IMR-90 (cell line): ENCODE measurements at regions not wholly inside any gene's neighbourhood (a gene's known extent, or its start where the extent isn't known, plus 50 kb on each side); places are given as distances from the start of the nearest gene placed in this dataset.

Experiments used
- ATAC-seq: fragments of 200-7000 bp; cut with Tn5 transposase; 2 replicates; pipeline ENCODE4 v1.9.1; 2020; ENCODE audit warnings: low read depth, mild to moderate bottlenecking, moderate library complexity
- BruUV-seq: library from RNA; stranded (reverse); fragments of 400-500 nt; replicated peaks from 2 replicates; lab custom pipeline; 2021; lab: Mats Ljungman, UMichigan
- CTCF ChIA-PET: fragments of 300-600 bp; formaldehyde crosslinking; extraction: SDS; loops from one replicate; lab custom pipeline; 2021; ENCODE audit warnings: antibody characterized with exemption; lab: Yijun Ruan, JAX
- POLR2A ChIA-PET: fragments of 300-600 bp; sonication (Branson Sonifier 250); formaldehyde crosslinking; loops from one replicate; lab custom pipeline; 2022; ENCODE audit warnings: antibody characterized with exemption; ENCODE audit not compliant: unreplicated experiment; lab: Charles Lee
- DNase-seq: peaks from one replicate; pipeline ENCODE4 v3.0.0; 2013
- H2AFZ ChIP-seq: replicated peaks from 2 replicates; pipeline ENCODE3; 2013; ENCODE audit warnings: low read length, mild to moderate bottlenecking; ENCODE audit not compliant: poor library complexity
- H2AK5ac ChIP-seq: 2 replicates; pipeline ENCODE4 v1.6.1; 2013; ENCODE audit warnings: low read depth, low read length, inconsistent platforms
- H2AK9ac ChIP-seq: replicated peaks from 2 replicates; pipeline ENCODE3; 2013; ENCODE audit warnings: mild to moderate bottlenecking, low read depth, low read length, moderate library complexity; ENCODE audit not compliant: poor library complexity
- H2BK120ac ChIP-seq: 2 replicates; pipeline ENCODE4 v1.6.1; 2013; ENCODE audit warnings: low read depth, low read length, inconsistent platforms
- H2BK15ac ChIP-seq: 3 replicates; pipeline ENCODE4 v1.6.1; 2013; ENCODE audit warnings: low read depth, low read length, inconsistent platforms
- H2BK20ac ChIP-seq: 2 replicates; pipeline ENCODE4 v1.6.1; 2013; ENCODE audit warnings: low read depth, mild to moderate bottlenecking, inconsistent platforms, low read length, moderate library complexity
- H2BK5ac ChIP-seq: 2 replicates; pipeline ENCODE4 v1.6.1; 2013; ENCODE audit warnings: mild to moderate bottlenecking, low read depth, low read length, inconsistent platforms; ENCODE audit not compliant: poor library complexity, severe bottlenecking
- H3K14ac ChIP-seq: replicated peaks from 2 replicates; pipeline ENCODE4 v1.6.1; 2013; ENCODE audit warnings: low read depth, low read length, inconsistent platforms
- H3K18ac ChIP-seq: 2 replicates; pipeline ENCODE4 v1.6.1; 2013; ENCODE audit warnings: low read depth, low read length, control low read depth
- H3K23ac ChIP-seq: 2 replicates; pipeline ENCODE4 v1.6.1; 2013; ENCODE audit warnings: low read depth, low read length, inconsistent platforms
- H3K27ac ChIP-seq: 2 replicates; pipeline ENCODE4 v1.5.1; 2013; ENCODE audit warnings: mild to moderate bottlenecking, control low read depth, low read length; ENCODE audit not compliant: insufficient read depth
- H3K27me3 ChIP-seq: 2 replicates; pipeline ENCODE4 v1.6.1; 2013; ENCODE audit warnings: low read length; ENCODE audit not compliant: control insufficient read depth, insufficient read depth
- H3K36me3 ChIP-seq: 2 replicates; pipeline ENCODE4 v1.6.1; 2013; ENCODE audit warnings: low read length, mixed read lengths; ENCODE audit not compliant: control insufficient read depth, insufficient read depth
- H3K4ac ChIP-seq: 2 replicates; pipeline ENCODE4 v1.6.1; 2013; ENCODE audit warnings: low read depth, low read length, inconsistent platforms
- H3K4me1 ChIP-seq: 2 replicates; pipeline ENCODE4 v1.6.1; 2013; ENCODE audit warnings: low read length, mixed read lengths; ENCODE audit not compliant: control insufficient read depth, insufficient read depth
- H3K4me2 ChIP-seq: 2 replicates; pipeline ENCODE4 v1.6.1; 2013; ENCODE audit warnings: low read depth, mild to moderate bottlenecking, control low read depth, low read length, moderate library complexity
- H3K4me3 ChIP-seq: 2 replicates; pipeline ENCODE4 v1.5.1; 2013; ENCODE audit warnings: low read depth, mild to moderate bottlenecking, control low read depth, low read length, moderate library complexity; ENCODE audit not compliant: insufficient read depth
- H3K56ac ChIP-seq: 2 replicates; pipeline ENCODE4 v1.6.1; 2013; ENCODE audit warnings: low read length, inconsistent platforms; ENCODE audit not compliant: insufficient read depth; ENCODE audit errors: extremely low read depth
- H3K79me1 ChIP-seq, 2 experiments: 2 replicates each; pipeline ENCODE4 v1.6.1; 2013; ENCODE audit warnings: low read length in 2 of 2, inconsistent platforms in 1 of 2, low read depth in 1 of 2
- H3K9ac ChIP-seq: 2 replicates; pipeline ENCODE4 v1.6.1; 2013; ENCODE audit warnings: low read depth, low read length, control low read depth
- H3K9me1 ChIP-seq: 2 replicates; pipeline ENCODE4 v1.6.1; 2013; ENCODE audit warnings: low read length, inconsistent platforms; ENCODE audit not compliant: insufficient read depth
- H3K9me3 ChIP-seq: 2 replicates; pipeline ENCODE4 v1.6.1; 2013; ENCODE audit warnings: low read length; ENCODE audit not compliant: control insufficient read depth, insufficient read depth
- H4K20me1 ChIP-seq: 2 replicates; pipeline ENCODE4 v1.6.1; 2013; ENCODE audit warnings: low read length, inconsistent platforms; ENCODE audit not compliant: insufficient read depth
- H4K5ac ChIP-seq: 2 replicates; pipeline ENCODE4 v1.6.1; 2013; ENCODE audit warnings: mild to moderate bottlenecking, low read depth, low read length, control low read depth
- H4K8ac ChIP-seq, 2 experiments: 2 replicates each; pipeline ENCODE4 v1.6.1; 2013; ENCODE audit warnings: low read depth in 2 of 2, low read length in 2 of 2, control low read depth in 1 of 2, inconsistent platforms in 1 of 2
- H4K91ac ChIP-seq: 2 replicates; pipeline ENCODE4 v1.6.1; 2013; ENCODE audit warnings: low read depth, low read length, inconsistent platforms; ENCODE audit not compliant: insufficient read depth
- MAFK ChIP-seq: IDR thresholded peaks from 2 replicates; pipeline ENCODE4 v1.6.1; 2012; ENCODE audit warnings: low read depth, low read length, improper control_type of control experiment
- MAZ ChIP-seq: IDR thresholded peaks from 2 replicates; pipeline ENCODE4 v1.6.1; 2012; ENCODE audit warnings: low read depth, mild to moderate bottlenecking, low read length, improper control_type of control experiment, moderate library complexity, borderline replicate concordance
- MXI1 ChIP-seq: IDR thresholded peaks from 2 replicates; pipeline ENCODE4 v1.6.1; 2012; ENCODE audit warnings: low read depth, mild to moderate bottlenecking, low read length, moderate library complexity, borderline replicate concordance
- RAD21 ChIP-seq: IDR thresholded peaks from 2 replicates; pipeline ENCODE4 v1.6.1; 2012; ENCODE audit warnings: low read length, improper control_type of control experiment
- RFX5 ChIP-seq: IDR thresholded peaks from 2 replicates; pipeline ENCODE4 v1.8.0; 2012; ENCODE audit warnings: low read depth, mild to moderate bottlenecking, low read length, moderate library complexity
- WGBS, 2 experiments: methylation state at CpG; one replicate each; pipeline versions ENCODE4 v1.1.5 to v1.1.7; 2013; ENCODE audit warnings: missing lambda C conversion rate in 2 of 2; ENCODE audit not compliant: insufficient read length in 1 of 2; ENCODE audit errors: extremely low coverage in 2 of 2; 5-methylcytosine and 5-hydroxymethylcytosine counted together
- dilution Hi-C: fragments of 300-500 bp; cut with HindIII; formaldehyde crosslinking; loops from one replicate; pipeline ENCODE4 v1.14.3; 2018; ENCODE audit warnings: low sequenced_read_pairs; ENCODE audit not compliant: unreplicated experiment
- in situ Hi-C: fragments of 300-500 bp; cut with MboI; formaldehyde crosslinking; loops from 3 replicates; pipeline ENCODE4 v1.14.3; 2019; ENCODE audit warnings: low sequenced_read_pairs, inconsistent platforms, mixed read lengths
- intact Hi-C: fragments of 100-400 bp; cut with micrococcal nuclease; formaldehyde crosslinking; loops from 2 replicates; pipeline ENCODE4 v1.10.0; 2022

DNA sequence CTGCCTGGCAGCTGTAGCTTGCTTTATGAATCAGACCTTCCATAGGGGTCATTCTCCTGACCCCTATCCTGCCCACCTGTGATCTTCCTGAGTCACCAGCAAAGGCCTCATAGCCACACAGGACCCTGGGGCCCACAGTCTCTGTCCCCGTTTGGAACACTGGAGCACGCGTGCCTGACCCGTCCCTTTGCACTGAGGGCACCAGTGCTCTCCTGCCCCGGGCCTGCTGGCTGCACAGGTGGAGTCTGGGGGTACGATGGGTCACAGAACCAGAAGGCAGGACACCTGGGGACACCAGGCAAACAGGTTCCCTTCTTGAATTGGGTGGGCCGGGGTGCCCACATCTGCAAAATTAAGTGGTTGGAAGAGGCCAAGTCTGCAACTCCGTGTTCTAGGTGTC is 97.2 kb downstream of the CPZ start:
- Histone ChIP-seq H3K9me1 (no peaks in the 10 kb centered on the region), H3K79me1 (no peaks in the 10 kb centered on the region), H3K4me1 (no peaks in the 10 kb centered on the region), H3K27ac (no peak overlapping the region), H2AK5ac (no peak overlapping the region), H4K5ac (no peak overlapping the region), H3K14ac (no peak overlapping the region), H3K4me3 (no peak overlapping the region), H2BK5ac (no peak overlapping the region), H3K4me2 (no peak overlapping the region), H2AFZ (no peak overlapping the region), H2BK15ac (no peak overlapping the region), H2BK120ac (no peak overlapping the region), H2BK20ac (no peak overlapping the region), H3K56ac (no peak overlapping the region), H3K36me3 (no peaks in the 10 kb centered on the region), H4K20me1 (no peaks in the 10 kb centered on the region), H3K23ac (no peak overlapping the region), H3K27me3 (peaks cover 3% of the 10 kb centered on the region; the same call in 1 of the 2 replicates), H3K18ac (no peak overlapping the region), H3K9me3 (no peaks in the 10 kb centered on the region), H2AK9ac (no peak overlapping the region), H4K91ac (no peak overlapping the region), H3K9ac (no peak overlapping the region), H3K4ac (no peak overlapping the region), H4K8ac (no peak overlapping the region)
- ATAC-seq, result no peak
- ChIA-PET POLR2A (no interaction called here), CTCF (no interaction called here)
- no peak for DNase-seq
- dilution Hi-C loops (no loop called here), intact Hi-C loops (loop anchor here (10.0 kb wide), 1 partner anchor 195 kb away; no protein-coding TSS in a partner anchor), in situ Hi-C loops (no loop called here)
- no TSS peak for BruUV-seq
- no peak for TF ChIP-seq MAFK
- TF ChIP-seq MXI1, result no peak
- no peak for TF ChIP-seq RAD21
- no peak for TF ChIP-seq MAZ
- TF ChIP-seq RFX5, result no peak
- WGBS, 2 experiments, result 0% methylated on average over 1 of the region's 8 CpGs; no CpG with 5 or more reads in 1 of the 2 experiments
